GM21515 (cell line): ENCODE measurements at regions not wholly inside any gene's neighbourhood (a gene's known extent, or its start where the extent isn't known, plus 50 kb on each side); places are given as distances from the start of the nearest gene placed in this dataset.
"Not testable (repeated sequence)": the region's sequence is repeated elsewhere in the genome, so short reads cannot be mapped to it uniquely, and the experiment has no call there.

Source experiments
- ATAC-seq: cut with Tn5 transposase; IDR thresholded peaks from one replicate; pipeline ENCODE4 v1.9.1; 2021; ENCODE audit not compliant: unreplicated experiment

GRCh38 chr5:96175090-96175489, 213.4 kb upstream of the ELL2 start:
- ATAC-seq: no peak

GRCh38 chr5:96173366-96173765, 211.7 kb upstream of the ELL2 start:
- ATAC-seq: no peak

DNA sequence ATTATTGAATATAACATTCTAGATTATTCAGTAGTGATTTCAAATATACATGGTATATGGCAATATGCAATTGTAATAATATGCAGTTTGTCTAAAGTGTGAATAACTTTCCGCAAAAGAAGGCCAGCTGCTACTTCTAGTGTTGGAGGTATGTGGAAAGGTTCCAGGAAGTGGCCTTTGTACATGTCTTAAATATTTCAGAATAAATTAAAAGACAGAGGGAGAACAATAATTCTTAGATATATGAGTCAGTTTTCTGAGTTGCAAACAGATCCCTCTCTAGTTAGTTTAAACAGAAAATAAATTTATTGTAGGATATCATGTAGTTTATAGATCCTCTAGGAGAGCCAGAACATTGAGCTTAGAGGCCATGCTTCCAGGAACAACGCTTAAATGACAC, 210.8 kb upstream of the ELL2 start:
- no peak for ATAC-seq

DNA sequence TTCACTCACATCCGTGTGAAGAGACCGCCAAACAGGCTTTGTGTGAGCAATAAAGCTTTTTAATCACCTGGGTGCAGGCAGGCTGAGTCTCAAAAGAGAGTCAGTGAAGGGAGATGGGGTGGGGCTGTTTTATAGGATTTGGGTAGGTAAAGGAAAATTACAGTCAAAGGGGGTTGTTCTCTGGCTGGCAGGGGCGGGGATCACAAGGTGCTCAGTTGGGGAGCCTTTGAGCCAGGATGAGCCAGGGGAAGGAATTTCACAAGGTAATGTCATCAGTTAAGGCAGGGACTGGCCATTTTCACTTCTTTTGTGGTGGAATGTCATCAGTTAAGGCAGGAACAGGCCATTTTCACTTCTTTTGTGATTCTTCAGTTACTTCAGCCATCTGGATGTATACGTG, 210.3 kb upstream of the ELL2 start:
- ATAC-seq: not testable (repeated sequence)

DNA sequence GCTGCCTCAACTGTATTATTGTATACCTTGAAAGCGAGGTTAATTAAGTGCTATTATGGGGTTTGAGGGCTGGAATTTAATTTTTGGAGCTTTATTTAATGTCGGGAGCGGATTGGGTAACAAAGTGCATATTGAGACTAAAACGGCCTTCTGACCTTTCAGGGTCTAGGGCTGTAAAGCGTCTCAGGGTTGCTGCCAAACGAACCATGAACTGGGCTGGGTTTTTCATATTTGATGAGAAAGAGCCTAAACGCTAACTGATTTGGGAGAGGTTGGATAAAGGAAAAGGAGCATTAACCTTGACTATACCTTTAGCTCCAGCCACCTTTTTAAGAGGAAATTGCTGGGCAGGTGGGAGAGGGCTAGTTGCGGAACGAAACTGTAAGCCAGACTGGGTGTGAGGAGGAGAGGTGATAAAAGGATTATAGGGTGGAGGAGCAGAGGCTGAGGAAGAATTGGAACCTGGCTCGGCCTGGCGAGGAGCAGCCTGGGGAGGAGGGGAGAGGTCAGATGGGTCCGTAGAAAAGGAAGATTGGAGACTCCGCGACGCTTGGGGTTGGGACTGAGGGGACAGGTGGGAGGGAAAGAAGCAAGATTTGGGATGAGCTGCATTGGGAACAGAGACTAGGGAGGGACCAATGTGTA, 209.0 kb upstream of the ELL2 start:
- not testable (repeated sequence) for ATAC-seq

DNA sequence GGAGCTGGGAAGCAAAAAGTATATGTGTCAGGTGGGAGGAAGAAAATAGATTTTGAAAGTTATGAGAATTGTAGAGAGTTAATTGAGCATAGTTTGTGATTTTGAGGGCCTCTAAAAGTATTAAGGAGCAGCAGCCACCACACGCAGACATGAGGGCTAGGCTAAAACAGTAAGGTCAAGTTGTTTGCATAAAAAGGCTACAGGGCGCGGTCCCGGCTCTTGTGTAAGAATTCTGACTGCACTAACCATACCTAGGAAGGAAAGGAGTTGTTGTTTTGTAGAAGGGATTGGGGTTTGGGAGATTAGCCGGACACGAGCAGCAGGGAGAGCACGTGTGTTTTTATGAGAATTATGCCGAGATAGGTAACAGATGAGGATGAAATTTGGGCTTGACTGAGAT, 207.2 kb upstream of the ELL2 start:
- not testable (repeated sequence) for ATAC-seq

DNA sequence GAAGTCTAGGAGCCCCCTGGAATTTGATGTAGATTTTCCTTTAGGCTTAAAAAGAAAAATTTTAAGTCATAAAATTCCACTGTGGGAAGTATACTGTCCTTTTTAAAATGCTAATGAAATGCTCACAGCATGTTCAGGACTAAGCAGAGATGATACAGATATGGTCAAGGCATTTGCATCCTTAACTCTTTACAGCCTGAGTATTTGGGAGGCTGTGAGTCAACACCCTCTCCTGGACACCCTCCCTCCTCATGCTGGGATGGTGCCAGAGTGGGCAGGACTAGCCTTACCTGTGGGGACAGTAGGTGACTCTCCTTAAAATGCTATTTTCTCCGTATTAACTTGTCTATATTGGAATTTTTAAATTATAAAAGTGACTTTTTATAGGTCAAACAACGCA, 197.4 kb upstream of the ELL2 start:
- no peak for ATAC-seq

- ATAC-seq: no peak
These were observed 196.2 kb upstream of the ELL2 start for GRCh38 chr5:96157841-96158291.

DNA sequence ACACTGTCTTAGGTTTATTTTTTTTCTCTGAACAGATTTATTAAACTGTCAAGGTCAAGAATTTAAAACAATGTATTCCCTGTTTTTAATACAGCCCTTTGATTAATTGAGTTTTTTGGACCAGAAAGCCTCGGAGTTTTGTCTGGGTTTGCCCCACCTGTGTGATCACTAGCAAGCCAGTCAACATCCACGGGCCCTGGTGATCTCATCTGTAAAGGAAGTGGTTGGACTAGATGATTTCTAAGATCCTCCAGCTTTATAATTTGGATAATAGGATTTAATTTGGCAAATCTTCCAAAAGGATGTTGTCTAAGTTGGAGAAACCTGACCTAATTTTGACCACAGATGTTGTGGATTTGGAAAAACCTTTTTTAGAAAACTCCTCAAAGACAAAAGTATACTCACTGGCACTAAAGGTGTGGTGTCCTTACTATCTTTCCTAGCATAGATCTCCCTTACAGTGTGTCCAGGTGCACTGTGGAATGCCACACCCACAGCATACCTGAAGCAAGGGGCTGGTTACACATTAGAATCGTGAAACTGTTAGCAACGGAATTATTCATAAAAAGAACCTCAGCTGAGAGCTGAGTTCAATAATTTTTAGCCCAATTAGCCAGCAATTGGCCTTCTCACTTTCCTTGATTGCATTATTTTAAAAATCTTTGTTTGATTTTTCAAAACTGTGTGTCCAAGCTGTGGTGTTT, 195.6 kb upstream of the ELL2 start:
- ATAC-seq: no peak

- no peak for ATAC-seq
These were observed 193.5 kb upstream of the ELL2 start for GRCh38 chr5:96155147-96155546.

- ATAC-seq: no peak
These were observed 190.2 kb upstream of the ELL2 start for GRCh38 chr5:96151891-96152290.

GRCh38 chr5:96150007-96150406, 188.4 kb upstream of the ELL2 start:
- ATAC-seq: no peak

- ATAC-seq: no peak
These were observed 187.9 kb upstream of the ELL2 start for GRCh38 chr5:96149546-96149945.

DNA sequence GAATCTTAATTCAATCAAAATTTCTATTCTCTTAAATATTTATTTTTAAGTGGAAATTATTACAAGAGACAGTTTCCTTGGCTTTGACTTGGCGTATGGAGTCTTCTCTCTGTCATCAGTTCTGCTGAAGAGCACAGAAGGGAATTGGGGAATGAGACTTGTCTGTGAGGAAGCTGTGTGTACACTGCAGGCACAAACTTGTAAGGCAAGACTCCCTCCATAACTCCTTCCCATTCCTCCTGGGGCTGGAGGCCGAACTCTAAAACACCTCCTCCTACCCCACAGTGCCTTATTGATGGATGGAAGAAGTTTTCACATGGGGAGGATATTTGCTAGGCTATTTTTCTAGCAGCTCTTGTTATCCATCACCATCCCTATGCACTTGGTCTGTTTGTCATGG, 187.4 kb upstream of the ELL2 start:
- ATAC-seq: no peak

- no peak for ATAC-seq
These were observed 186.7 kb upstream of the ELL2 start for GRCh38 chr5:96148376-96148775.

- ATAC-seq: no peak
These were observed 186.2 kb upstream of the ELL2 start for GRCh38 chr5:96147866-96148265.

- peak; percentile 67 for ATAC-seq
These were observed 185.0 kb upstream of the ELL2 start for GRCh38 chr5:96146675-96147074.

DNA sequence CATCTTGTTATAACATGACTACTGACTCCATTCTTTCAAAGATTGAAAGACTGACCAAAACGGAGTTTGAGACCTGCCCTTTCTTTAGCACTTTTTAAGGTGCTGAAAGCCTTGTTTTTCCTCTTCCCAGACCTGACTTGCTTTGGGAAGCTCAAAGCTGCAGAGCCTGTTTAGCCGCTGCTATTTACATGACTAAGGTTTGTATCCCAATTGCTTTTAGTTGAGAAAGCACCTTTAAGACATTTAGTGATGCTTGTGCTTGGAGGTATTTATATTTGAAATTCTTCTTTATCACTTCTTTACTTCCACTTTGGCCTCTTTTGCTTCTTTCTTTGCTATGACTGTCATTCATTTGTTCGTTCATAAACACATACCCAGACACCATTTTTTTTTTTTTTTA, 182.6 kb upstream of the ELL2 start:
- ATAC-seq: no peak

- ATAC-seq: no peak
These were observed 181.8 kb upstream of the ELL2 start for GRCh38 chr5:96143450-96143849.

DNA sequence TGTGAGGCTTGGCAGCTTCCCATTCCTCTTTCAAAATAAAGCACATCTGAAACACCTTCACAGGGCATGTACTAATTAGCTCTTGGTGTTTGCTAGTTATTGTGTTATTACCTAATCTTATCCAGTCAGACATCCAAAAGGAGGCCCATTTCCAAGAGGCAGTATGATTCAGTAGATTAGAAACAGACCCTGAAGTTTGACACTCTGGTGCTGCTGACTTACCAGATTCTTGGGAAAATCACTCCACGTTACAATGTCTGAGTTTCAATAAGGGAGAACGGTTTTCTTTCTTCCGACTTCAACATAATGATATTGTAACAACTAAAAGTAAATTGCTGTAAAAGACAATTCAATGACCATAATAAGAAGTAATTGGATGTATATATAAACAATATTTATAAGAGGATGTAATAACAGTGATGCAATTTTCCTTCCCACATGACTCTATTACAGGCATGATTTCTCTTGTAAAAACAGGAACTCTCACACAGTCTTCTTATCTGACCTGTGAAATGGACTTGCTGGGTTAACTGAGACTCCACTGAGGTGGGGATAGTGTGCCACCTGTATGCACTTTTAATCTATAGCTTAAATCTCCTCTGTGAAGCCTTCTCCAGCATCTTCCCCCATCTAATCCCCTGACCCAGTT, 181.3 kb upstream of the ELL2 start:
- no peak for ATAC-seq

DNA sequence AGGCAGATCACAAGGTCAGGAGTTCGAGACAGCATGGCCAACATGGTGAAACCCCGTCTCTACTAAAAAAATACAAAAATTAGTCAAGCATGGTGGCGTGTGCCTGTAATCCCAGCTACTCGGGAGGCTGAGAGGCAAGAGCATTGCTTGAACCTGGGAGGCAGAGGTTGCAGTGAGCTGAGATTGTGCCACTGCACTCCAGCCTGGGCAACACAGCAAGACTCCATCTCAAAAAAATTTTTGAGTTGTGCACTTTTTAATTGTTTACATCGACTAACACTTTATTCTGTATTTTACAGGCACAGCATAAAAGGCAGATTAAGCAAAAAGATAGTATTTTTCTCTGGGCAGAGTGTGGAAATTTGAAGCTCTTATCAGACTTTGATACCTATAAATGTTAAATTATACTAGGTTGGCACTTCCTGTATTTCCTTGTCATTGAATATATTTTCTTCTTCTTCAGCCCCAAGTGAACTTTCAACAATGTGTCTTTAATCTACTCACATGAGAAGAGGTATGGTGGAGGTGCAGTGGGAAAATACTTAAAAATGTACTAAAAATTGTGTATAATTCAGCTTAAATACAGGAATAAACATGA, 180.6 kb upstream of the ELL2 start:
- ATAC-seq: no peak

GRCh38 chr5:96141749-96142148, 180.1 kb upstream of the ELL2 start:
- ATAC-seq: no peak
